ENCODE measurements at regions not wholly inside any gene's neighbourhood (a gene's known extent, or its start where the extent isn't known, plus 50 kb on each side); places are given as distances from the start of the nearest gene placed in this dataset.

DNA sequence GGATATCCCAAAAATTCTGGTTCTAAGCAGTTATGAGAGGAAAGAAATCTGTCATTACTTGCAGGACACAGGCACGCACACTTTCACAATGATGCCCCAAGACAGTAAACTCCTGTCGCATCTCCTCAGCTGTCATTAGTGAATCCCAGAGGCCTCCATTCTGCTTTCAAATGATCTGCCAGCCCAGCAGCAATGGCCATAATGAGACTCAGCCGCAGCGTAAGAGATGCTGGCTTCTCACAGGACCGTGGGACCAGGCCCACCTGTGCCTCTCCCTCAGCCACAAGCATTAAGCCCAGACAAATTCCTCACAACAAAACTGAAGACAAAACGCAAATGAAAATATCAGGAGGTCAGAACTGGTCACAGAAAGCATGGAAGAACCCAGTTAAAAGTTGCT lies 98.0 kb upstream of the VLDLR start:
- Histone ChIP-seq H3K36me3 (no peaks in the 10 kb centered on the region), H3K4me1 (no peaks in the 10 kb centered on the region), H3K9me3 (no peaks in the 10 kb centered on the region), H3K27me3 (no peaks in the 10 kb centered on the region), H3K4me3 (replicated peaks in 1 of 3) (no peak overlapping the region), H3K27ac (no peak overlapping the region)
- TF ChIP-seq POLR2A (IDR thresholded peaks at IDR 0.05): no peak
- TF ChIP-seq, protein P1, sequence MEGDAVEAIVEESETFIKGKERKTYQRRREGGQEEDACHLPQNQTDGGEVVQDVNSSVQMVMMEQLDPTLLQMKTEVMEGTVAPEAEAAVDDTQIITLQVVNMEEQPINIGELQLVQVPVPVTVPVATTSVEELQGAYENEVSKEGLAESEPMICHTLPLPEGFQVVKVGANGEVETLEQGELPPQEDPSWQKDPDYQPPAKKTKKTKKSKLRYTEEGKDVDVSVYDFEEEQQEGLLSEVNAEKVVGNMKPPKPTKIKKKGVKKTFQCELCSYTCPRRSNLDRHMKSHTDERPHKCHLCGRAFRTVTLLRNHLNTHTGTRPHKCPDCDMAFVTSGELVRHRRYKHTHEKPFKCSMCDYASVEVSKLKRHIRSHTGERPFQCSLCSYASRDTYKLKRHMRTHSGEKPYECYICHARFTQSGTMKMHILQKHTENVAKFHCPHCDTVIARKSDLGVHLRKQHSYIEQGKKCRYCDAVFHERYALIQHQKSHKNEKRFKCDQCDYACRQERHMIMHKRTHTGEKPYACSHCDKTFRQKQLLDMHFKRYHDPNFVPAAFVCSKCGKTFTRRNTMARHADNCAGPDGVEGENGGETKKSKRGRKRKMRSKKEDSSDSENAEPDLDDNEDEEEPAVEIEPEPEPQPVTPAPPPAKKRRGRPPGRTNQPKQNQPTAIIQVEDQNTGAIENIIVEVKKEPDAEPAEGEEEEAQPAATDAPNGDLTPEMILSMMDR (IDR thresholded peaks at IDR 0.05): no peak
- 91 to 97% methylated on average over 6 of the region's 6 CpGs for WGBS, 2 donors
- DNase-seq: no peak
- intact Hi-C loops (cut with DNase I): no loop called here

DNA sequence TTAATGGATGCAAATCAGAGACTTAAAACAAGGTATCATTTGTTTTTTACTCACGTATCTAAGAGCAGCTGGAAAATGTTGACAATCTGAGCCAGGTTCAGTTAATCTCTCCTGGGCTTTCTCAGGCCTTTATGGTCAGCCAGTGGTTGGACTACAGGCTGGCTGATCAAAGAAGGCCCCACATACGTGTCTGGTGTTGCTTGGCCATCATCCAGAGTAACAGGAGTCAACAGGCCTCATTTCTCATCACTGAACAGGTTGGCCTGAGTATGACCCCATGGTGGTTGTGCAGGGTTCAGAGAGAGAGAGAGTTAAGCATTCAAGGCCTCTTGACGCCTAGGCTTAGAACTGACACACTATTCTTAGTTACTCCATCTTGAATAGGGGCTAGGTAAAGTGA lies 97.0 kb upstream of the VLDLR start:
- WGBS, 2 donors: 70% methylated on average over 3 of the region's 3 CpGs
- Histone ChIP-seq H3K27ac (no peak overlapping the region), H3K36me3 (no peaks in the 10 kb centered on the region), H3K4me3 (replicated peaks in 1 of 3) (no peak overlapping the region), H3K4me1 (no peaks in the 10 kb centered on the region), H3K27me3 (no peaks in the 10 kb centered on the region), H3K9me3 (no peaks in the 10 kb centered on the region)
- DNase-seq: no peak
- intact Hi-C loops (cut with DNase I): no loop called here
- no peak for TF ChIP-seq POLR2A (IDR thresholded peaks at IDR 0.05)
- TF ChIP-seq, protein P1 (IDR thresholded peaks at IDR 0.05): no peak

DNA sequence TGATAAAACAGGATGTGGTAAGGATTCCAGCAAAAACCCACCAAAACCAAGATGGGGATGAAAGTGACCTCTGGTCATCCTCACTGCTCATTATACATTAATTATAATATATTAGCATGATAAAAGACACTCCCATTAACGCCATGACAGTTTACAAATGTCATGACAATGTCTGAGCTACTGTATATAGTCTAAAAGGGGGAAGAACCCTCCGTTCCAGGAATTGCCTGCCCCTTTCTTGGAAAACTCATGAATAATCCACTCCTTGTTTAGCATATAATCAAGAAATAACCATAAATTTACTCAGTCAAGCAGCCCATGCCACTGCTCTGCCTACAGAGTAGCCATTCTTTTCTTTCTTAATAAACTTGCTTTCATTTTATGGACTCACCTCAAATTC lies 96.4 kb upstream of the VLDLR start:
- DNase-seq: no peak
- 97 to 100% methylated on average over 2 of the region's 2 CpGs for WGBS, 2 donors
- Histone ChIP-seq H3K4me1 (no peaks in the 10 kb centered on the region), H3K9me3 (no peaks in the 10 kb centered on the region), H3K4me3 (replicated peaks in 1 of 3) (no peak overlapping the region), H3K27me3 (no peaks in the 10 kb centered on the region), H3K27ac (no peak overlapping the region), H3K36me3 (no peaks in the 10 kb centered on the region)
- intact Hi-C loops (cut with DNase I): no loop called here
- no peak for TF ChIP-seq POLR2A (IDR thresholded peaks at IDR 0.05)
- TF ChIP-seq, protein P1 (IDR thresholded peaks at IDR 0.05): no peak

DNA sequence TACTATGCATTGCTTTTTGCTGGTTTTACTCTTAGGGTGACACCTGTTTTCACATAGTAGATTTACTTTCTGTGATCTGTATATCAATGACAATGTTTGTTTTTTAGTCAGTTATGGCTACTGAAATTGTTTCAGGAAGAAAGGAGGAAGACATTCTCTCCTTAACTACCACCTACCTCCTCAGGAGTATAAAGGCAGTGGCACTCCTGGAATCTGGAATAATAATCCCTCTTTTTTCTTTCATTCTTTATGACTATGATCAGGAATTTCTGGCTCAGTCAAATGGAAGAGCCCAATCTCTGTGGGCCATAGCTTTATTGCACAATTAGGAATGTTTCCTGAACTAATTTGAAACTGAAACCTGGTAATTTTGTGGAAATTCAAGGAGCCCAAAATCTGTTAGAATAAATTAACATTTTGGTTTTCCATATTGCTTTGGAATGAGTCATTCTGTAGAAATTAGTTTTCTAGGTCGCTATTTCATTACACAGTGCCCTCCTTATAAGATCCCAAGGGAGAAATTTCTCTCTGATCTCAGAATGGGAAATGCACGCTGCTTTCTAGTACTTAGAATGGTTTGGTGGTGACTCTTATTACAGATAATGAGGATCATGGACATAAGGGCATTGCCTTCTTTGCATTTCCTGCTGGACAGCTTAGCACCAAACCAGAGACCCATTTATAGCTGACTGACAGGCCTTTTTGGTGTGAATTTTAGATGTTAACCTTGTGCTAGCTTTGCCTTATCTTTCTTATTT lies 95.3 kb upstream of the VLDLR start:
- Histone ChIP-seq H3K4me3 (replicated peaks in 1 of 3) (no peak overlapping the region), H3K9me3 (no peaks in the 10 kb centered on the region), H3K36me3 (no peaks in the 10 kb centered on the region), H3K27me3 (no peaks in the 10 kb centered on the region), H3K4me1 (no peaks in the 10 kb centered on the region), H3K27ac (no peak overlapping the region)
- intact Hi-C loops (cut with DNase I): no loop called here
- 71 to 76% methylated on average over 2 of the region's 2 CpGs for WGBS, 2 donors
- no peak for DNase-seq
- TF ChIP-seq, protein P1 (IDR thresholded peaks at IDR 0.05): no peak
- no peak for TF ChIP-seq POLR2A (IDR thresholded peaks at IDR 0.05)

DNA sequence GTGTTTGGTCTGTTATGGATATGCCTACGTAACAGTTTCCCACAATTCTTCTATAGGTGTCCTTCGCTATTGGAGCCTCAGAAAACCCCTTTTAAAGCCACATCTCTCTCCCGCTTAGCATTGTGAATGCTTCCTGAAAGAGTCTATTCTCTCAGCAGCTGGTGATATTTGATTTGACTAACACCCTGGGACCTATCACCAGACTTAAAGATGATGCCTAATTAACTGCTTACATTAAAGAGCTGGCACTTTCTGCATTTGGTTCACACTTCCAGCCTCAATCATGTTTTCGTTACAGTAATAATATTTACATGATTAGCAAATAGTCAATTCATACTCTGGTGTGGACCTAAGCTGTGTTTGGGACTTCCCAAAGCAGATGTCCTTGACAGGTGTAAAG lies 90.1 kb upstream of the VLDLR start:
- no peak for TF ChIP-seq POLR2A (IDR thresholded peaks at IDR 0.05)
- TF ChIP-seq, protein P1 (IDR thresholded peaks at IDR 0.05): no peak
- Histone ChIP-seq H3K9me3 (no peaks in the 10 kb centered on the region), H3K4me1 (no peaks in the 10 kb centered on the region), H3K4me3 (replicated peaks in 1 of 3) (no peak overlapping the region), H3K27me3 (no peaks in the 10 kb centered on the region), H3K36me3 (no peaks in the 10 kb centered on the region), H3K27ac (no peak overlapping the region)
- intact Hi-C loops (cut with DNase I): no loop called here
- no peak for DNase-seq
- WGBS, 2 donors: 95 to 96% methylated on average over 4 of the region's 4 CpGs
